Sigmoid colon (tissue), 4 donors: ENCODE measurements at regions not wholly inside any gene's neighbourhood (a gene's known extent, or its start where the extent isn't known, plus 50 kb on each side); places are given as distances from the start of the nearest gene placed in this dataset.

Source experiments
- CTCF ChIP-seq, 4 experiments: fragments of 450-650 bp in 3 of 4; fragments of 200-600 bp in 1 of 4; IDR thresholded peaks; one replicate each; pipeline ENCODE4 v1.5.1; 2016 to 2019; ENCODE audit warnings: antibody characterized with exemption in 4 of 4, mild to moderate bottlenecking in 3 of 4, moderate library complexity in 2 of 4
- POLR2A ChIP-seq, 2 donors: fragments of 450-650 bp; IDR thresholded peaks; one replicate each; pipeline ENCODE4 v1.6.1; 2016; ENCODE audit warnings: antibody characterized with exemption in 2 of 2, mild to moderate bottlenecking in 2 of 2, moderate library complexity in 2 of 2
- POLR2AphosphoS5 ChIP-seq, 4 donors: sonication (generic); formaldehyde crosslinking; IDR thresholded peaks; one replicate each; pipeline ENCODE4 v1.6.1; 2017; ENCODE audit warnings: antibody characterized with exemption in 4 of 4

GRCh38 chr2:176398243-176399073 lies 129.2 kb downstream of the MTX2 start:
- TF ChIP-seq CTCF (IDR thresholded peaks at IDR 0.05) (no peak), POLR2AphosphoS5 (IDR thresholded peaks at IDR 0.05) (no peak), POLR2A (IDR thresholded peaks at IDR 0.05) (no peak)
